HT1080 (cell line): ENCODE measurements at regions not wholly inside any gene's neighbourhood (a gene's known extent, or its start where the extent isn't known, plus 50 kb on each side); places are given as distances from the start of the nearest gene placed in this dataset.
"Not testable (repeated sequence)": the region's sequence is repeated elsewhere in the genome, so short reads cannot be mapped to it uniquely, and the experiment has no call there.

Experiments used
- DNase-seq: peaks from one replicate; pipeline ENCODE4 v3.0.0-alpha.2; 2015; ENCODE audit warnings: low read depth

DNA sequence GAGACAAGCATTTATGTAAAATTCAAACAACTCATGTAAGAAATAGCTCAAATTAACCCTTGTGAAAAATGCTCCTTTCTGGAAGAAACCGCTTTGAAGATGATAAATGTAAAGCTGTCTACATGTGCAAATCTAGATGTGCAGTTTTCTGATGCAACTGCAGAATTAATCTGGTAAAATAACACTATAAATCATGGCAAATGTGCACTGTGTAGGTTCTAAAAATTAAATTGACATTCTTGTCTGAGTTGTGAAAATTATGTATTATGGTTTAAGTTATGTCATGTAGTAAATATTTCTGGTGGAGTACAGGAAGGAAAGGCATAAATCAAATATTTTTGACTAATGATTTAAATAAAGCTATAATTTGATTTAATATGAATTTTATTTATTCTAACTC lies 678.1 kb upstream of the SEMA6D start:
- DNase-seq: no peak

DNA sequence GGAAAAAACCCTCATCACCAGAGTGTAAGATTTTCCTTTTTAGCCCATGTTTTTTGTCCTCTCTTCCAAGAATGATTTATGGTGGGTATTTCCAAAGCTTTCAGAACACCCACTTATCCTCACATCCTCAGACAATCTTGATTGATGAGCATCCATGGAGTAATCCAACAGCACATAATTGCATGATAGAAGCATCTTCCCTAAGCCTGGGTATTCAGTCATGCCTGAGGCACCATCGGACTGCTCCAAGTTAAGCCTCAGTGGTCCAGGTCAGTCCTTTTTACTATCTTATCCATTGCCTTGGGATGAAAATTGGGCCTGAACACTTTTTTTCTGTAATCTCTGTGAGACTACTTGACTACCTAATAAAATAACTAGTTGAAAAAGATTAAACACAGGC lies 676.0 kb upstream of the SEMA6D start:
- DNase-seq: no peak

DNA sequence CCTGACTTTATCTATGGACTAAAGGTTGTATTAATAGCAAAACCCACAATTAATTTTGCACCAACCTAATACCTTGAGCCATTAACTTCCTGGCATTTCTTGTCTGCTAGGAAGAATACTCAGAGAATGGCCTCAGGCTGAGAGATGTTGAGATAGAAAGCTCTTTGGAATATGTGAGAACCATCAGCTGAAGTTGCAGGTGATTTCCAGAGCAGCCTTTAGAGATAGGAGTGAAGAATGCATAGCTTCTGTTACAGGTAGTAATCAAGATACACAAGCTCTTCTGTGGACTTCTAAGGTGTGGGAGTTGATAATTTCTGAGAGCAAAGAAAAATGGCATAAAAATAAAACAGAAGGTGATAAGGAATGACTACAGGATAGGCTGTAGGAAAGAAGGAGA lies 669.3 kb upstream of the SEMA6D start:
- not testable (repeated sequence) for DNase-seq

DNA sequence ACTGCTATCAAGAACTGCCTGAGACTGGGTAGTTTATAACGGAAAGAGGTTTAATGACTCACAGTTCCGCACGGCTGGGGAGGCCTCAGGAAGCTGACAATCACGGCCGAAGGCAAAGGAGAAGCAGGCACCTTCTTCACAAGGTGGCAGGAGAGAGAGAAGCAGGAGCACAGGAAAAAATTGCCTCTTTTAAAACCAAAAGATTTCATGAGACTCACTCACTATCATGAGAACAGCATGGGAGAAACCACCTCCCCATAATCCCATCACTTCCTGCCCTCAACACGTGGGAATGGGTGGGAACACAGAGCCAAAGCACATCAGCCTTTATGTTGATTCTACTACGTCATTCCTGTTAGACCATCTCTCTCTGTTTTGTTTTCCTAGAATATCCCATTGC lies 650.9 kb upstream of the SEMA6D start:
- peak; percentile 81 for DNase-seq

DNA sequence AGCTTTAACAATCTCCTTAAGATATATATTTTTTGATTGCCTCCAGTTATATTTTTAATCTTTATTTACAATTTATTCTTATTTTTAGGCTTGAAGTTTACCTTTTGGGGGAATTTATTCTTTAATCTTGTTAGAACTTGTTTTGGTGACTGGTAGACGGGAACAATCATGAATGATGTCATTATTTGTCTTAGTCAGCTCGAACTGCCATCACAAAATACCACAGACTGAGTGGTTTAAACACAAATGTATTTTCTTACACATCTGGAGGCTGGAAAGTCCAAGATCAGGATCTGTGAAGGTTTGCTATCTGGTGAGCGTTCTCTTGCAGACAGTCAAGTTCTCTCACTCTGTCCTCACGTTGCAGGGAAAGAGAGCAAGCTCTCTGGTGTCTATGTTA lies 639.5 kb upstream of the SEMA6D start:
- peak; percentile 29 for DNase-seq

DNA sequence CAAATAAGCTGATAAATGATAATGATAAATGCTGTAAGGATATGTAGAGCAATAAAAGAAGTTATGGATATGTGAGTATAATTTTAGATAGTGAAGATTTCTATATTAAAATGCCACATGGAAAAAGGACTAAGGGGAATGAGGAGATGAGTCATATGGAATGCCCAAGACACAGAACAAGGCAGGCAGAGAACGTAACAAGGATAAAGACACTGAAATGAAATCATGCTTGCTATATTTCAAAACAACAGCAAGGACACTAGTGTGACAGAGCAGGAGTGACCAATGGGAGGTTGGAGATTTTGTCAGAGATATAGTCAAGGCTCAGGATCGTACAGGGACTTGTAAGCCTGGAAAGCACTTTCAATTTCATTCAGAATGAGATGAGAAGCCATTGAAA lies 621.5 kb upstream of the SEMA6D start:
- DNase-seq: peak; percentile 54

DNA sequence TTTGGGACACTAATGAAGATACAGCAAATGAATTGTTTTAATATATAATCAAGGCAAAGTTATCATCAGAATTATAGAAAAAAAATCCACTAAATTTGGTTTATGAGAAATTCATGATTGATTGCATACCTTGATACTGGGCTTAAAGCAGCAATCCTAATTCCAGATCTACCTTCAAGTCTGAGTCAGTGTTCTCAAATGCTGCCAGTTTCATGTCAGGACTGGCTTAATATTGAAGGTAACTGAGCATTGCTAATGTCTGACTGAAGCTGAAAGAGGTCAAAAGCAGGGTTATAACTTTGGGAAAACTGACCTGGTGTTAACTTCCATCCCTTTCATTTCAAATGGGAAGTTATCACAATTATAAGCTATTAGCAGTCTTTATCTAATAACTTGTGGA lies 618.8 kb upstream of the SEMA6D start:
- not testable (repeated sequence) for DNase-seq

DNA sequence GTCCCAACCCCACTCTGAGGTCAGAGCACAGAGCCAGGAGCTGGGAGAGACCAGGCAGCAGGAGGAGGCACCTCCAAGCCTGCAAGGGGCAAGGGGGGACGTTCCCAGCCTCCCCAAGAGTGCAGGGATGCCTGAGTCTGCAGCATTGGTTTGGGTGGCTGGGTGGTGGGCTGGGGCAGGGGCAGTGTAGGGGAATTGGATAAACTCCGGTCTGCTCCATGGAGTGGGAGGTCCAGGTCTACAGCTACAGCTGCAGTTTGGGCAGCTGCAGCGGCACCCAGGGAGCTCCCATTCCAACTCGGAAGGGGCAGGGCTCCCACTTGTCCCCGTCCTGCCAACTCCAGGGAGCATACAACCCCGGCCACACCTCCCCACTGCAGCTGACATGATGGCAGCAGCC lies 617.5 kb upstream of the SEMA6D start:
- not testable (repeated sequence) for DNase-seq

DNA sequence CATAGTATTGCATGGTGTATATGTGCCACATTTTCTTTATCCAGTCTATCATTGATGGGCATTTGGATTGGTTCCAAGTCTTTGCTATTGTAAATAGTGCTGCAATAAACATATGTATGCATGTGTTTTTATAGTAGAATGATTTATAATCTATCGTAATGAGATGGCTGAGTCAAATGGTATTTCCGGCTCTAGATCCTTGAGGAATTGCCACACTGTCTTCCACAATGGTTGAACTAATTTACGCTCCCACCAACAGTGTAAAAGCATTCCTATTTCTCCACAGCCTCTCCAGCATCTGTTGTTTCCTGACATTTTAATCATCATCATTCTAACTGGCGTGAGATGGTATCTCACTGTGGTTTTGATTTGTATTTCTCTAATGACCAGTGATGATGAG lies 608.5 kb upstream of the SEMA6D start:
- DNase-seq: not testable (repeated sequence)

DNA sequence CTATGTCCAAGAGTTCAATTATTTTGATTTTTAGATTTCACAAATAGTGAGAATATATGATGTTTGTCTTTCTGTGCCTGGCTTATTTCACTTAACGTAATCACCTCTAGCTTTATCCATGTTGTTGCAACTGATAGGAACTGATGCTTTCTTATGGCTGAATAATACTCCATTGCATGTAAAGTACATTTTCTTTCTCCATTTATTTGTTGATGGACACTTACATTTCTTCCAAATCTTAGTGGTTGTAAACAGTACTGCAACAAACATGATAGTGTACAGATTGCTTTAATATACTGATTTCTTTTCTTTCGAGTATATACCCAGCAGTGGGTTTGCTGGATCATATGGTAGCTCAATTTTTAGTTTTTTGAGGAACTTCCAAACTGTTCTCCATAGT lies 600.6 kb upstream of the SEMA6D start:
- no peak for DNase-seq

DNA sequence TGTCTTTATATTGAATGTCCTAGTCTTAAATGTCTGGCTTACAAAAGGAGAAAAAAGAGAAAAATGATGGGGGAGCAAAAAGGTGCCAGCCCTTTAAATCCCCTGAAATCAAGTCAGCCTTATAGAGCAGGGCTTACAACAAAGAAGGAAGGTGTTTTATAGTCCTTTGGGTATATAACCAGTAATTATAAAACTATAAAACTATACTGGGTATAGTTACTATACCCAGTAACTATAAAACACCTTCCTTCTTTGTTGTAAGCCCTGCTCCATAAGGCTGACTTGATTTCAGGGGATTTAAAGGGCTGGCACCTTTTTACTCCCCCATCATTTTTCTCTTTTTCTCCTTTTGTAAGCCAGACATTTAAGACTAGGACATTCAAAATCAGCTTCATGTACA lies 598.0 kb upstream of the SEMA6D start:
- DNase-seq: no peak

DNA sequence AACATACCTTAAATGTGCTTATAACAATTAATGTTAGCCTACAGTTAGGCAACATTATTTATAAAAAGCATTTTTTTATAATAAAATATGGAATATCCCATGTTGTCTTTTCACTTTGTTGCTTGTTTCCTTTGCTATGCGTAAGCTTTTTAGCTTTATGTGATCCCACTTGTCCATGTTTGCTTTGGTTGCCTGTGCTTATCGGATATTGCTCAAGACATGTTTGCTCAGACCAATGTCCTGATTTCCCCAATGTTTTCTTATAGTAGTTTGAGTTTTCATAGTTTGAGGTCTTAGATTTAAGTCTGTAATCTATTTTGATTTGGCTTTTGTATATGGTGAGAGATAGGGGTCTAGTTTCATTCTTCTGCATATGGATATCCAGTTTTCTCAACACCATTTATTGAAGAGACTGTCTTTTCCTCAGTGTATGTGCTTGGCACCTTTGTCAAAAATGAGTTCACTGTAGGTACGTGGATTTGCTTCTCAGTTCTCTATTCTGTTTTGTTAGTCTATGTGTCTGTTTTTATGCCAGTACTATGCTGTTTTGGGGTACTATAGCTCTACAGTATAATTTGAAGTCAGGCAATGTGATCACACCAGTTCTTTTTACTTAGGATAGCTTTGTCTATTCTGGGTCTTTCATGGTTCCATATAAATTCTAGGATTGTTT lies 592.7 kb upstream of the SEMA6D start:
- no peak for DNase-seq

DNA sequence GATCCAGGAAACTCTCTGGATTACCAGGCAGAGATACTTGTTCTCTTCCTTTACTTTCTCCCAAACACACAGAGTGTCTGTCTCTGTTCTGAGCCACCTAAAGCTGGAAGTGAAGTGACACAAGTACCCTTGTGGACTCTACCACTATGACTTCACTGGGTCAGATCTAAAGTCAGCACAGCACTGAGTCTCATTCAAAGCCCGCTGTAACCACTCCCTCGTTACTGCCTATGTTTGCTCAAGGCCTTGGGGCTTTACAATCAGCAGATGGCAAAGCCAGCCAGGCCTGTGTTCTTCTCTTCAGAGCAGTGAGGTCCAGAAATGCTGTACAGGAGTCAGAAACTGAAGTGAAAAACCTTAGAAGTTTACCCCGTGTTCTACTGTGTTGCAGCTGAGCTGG lies 588.3 kb upstream of the SEMA6D start:
- no peak for DNase-seq

DNA sequence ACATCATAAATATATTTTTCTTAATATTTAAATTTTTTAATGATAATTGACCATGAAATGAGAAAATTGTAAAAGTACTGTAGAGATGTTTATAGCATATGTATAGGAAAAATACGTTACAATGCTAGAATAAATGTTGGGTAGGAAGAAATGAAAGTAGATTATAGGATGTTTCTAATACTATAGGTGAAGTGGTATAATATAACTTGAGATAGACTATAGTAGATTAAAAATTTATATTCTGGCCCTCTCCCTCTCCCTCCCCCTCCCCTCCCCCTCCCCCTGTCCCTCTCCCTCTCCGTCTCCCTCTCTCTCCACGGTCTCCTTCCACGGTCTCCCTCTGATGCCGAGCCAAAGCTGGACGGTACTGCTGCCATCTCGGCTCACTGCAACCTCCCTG lies 585.9 kb upstream of the SEMA6D start:
- not testable (repeated sequence) for DNase-seq

DNA sequence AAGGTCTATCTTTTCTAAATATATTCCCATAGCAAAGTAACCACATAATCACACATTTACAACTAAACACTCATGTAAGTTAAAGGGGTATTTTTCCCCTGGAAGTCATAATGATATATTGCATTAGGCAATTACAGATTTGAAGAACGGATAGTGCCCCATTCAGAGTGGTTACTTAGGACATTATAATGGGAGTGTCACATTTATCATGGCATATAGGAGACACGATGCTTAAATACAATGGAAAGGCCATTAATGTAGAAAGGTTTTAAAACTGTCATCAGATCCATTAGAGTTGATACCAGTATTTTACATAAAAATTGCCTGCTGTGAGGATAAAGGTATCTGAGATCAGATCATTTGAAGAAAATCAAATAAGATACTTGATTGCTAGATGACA lies 582.0 kb upstream of the SEMA6D start:
- DNase-seq: no peak

DNA sequence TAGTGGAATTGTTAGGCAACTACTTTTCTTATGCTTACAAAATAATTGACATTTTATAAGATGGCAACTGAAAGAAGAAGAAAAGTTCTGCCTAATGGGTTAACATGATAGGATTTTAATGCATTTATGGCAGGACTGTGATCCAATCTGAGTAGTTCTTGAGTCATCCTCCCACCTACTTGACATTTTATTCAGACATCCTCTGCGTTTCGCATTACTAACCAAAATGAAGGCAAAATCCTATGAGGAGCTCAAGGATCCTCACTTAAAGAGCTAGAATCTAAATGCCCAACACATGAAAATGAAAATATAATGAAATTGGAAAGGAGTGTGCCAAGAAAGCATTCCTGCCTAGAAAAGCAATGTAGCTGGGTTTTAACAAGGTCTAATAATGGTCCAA lies 581.1 kb upstream of the SEMA6D start:
- DNase-seq: peak; percentile 6

DNA sequence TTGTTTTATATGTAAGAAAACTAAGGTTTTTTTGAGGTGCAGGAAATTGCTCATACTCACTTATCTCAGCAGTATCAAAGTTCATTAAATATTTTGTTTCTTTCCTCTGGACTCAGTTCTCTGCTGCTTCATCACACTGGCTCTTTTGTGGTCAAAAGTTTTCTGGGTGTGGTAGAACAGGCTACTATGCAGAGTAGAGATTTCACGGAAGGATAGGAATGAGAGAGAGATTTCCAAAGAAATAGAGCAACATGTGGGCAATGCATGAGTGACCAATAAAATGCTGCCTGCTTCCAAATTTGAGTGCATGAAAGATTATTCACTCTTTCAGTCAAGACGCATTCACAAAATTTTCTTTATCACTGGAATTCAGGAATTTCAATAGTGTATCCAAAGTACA lies 577.3 kb upstream of the SEMA6D start:
- no peak for DNase-seq

DNA sequence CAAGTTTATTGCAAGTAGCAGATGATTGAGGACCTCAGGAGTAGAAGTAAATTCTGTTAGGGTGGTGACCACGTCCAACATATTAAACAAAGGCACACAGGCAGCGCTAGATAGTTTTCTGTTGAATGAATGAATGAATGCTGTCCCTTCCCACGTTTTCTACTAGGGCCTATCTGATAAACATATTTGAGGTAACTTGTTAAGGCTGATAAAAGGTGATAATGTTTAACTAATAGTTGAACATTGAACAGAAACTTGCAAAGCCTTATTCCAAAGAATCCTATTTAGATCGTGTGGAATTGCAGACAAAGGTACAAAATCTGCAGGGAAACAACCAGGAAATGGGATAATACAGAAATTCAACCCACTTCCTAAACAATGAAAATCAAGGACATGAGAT lies 559.5 kb upstream of the SEMA6D start:
- no peak for DNase-seq

DNA sequence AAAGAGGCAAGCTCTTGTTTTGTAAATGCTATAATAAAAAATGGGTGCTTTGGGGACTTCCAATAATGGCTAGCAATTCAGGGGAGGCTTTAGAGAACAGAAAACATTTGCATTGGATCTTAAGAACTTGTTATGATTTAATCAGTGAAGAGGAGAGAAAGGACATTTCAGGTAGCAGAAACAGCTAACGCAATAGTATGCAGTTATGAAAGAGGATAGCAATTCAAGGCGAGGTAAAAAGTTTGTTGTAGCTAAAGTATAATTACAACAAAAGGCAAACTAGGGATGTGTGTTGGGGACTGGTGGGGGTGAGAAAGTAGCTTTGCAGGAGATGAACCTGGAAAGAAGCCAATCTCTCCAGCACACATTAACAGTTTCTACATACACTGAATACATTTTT lies 558.7 kb upstream of the SEMA6D start:
- no peak for DNase-seq

DNA sequence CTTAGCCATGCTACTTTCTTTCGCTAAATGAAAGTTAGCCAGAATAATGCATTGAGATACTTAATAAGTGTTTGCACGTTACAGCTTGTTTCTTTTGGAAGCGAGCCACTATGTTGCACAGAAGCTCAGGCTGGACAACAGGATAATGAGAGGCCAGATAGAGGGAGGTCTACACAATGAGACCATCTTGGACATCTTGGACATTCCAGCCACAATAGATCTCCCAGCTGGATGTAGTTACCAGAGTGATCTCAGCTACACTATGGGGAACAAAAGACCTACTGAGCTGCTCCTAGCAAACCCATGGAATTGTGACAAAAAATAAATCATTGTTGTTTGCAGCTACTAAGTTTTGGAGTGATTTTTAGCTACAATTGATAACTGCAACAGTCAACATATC lies 540.1 kb upstream of the SEMA6D start:
- no peak for DNase-seq

DNA sequence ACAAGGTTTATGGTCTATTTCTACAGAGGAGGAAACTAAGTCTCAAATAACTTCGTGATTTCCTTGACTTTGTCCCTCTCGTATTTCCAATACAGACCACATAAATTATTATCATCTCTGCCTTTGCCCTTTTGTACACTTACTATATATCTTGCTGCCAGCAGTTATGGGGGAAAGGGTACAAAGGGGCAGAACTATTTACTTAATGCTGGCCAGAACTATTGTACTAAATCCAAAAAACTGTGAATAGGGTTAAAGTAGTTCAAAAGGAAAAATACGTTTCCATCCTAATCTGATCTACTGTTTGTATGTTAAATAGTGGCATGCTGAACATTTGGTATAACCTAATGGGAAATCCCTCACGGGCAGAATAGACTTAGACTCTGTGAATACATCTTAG lies 537.3 kb upstream of the SEMA6D start:
- DNase-seq: no peak

DNA sequence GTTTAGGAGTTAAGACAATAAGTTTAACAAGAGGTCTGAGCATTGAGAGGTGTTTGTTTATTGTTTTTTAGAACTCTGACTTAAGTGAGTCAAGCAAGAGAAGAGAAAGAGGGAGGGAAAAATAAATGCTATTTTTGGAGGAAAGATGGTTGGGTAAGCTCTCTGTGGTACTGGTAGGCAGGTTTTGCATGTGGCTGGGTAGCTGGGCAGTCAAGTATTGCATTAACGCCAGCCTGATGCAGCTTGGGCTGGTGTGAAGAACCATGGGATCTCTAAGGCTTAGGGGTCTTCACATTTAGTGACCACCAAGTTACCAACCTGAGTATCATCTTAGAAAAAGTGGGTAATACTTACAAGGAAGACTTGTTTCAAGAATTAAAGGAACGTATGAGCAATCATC lies 534.5 kb upstream of the SEMA6D start:
- no peak for DNase-seq

DNA sequence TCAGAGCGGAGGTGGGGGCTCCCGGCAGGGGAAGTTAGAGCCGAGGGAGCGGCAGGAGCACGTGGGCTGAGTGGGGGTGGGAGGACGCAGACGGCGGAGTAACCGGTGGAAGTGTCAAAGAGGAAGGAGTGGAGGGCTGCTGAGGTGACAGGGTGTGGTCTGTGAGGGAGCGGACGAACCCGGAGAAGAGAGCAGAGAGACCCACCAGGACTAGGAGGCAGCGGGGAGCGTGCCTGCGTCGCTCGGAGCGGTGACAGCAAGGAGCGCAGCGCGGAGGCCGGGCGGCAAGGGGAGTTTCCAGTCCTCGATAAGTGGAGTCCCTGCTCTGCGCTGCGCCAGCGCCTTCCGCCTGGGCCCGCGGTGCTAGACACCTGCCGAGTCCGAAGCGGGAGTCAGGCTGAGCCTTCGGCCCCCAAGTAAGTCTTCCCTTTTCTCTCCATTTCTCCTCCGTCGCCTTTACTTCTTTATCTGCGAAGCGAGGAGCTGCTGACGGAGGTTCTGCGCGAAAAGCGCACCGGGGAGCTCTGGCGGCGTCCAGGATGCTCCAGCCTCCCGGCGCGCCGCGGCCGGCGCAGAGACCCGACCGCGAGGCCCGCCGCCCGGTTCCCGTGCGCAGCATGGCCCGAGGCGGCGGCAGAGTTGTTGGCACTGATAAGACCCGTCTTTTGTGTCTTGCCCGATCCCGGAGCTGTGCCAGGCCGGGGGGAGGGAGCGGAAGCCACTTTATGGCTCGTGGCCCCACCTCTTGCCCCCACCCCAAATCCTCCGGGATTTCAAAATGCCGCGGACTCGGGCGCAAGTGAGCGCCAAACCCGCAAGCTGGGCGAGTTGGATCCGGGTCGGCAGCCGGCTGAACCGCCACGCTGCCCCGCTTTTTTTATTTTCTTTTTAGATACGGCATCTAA lies 533.0 kb upstream of the SEMA6D start:
- no peak for DNase-seq
